Astrocyte (in vitro differentiated cells and primary cell): ENCODE measurements at regions not wholly inside any gene's neighbourhood (a gene's known extent, or its start where the extent isn't known, plus 50 kb on each side); places are given as distances from the start of the nearest gene placed in this dataset.
A peak's percentile ranks its signal among the peaks of the same experiment; 100 is the strongest.
"Not testable (repeated sequence)": the region's sequence is repeated elsewhere in the genome, so short reads cannot be mapped to it uniquely, and the experiment has no call there.

Experiments used
- DNase-seq: peaks from one replicate; pipeline ENCODE4 v3.0.0-alpha.2; 2010; ENCODE audit warnings: low read depth
- FAIRE-seq: peaks from 2 replicates; lab custom pipeline; 2011; peaks lifted over from hg19 to GRCh38; lab: Jason Lieb, UNC
- H2AFZ ChIP-seq: 2 replicates; pipeline ENCODE4 v1.6.0; 2012; ENCODE audit warnings: low read depth, low read length, inconsistent platforms
- H3K27ac ChIP-seq: 2 replicates; pipeline ENCODE4 v1.5.1; 2011; ENCODE audit warnings: low read depth, low read length, inconsistent platforms
- H3K27me3 ChIP-seq: 2 replicates; pipeline ENCODE4 v1.6.0; 2011; ENCODE audit warnings: low read length, inconsistent platforms; ENCODE audit not compliant: insufficient read depth
- H3K36me3 ChIP-seq: 2 replicates; pipeline ENCODE4 v1.5.1; 2011; ENCODE audit warnings: low read length, inconsistent platforms; ENCODE audit not compliant: insufficient read depth
- H3K4me1 ChIP-seq: 2 replicates; pipeline ENCODE4 v1.5.1; 2011; ENCODE audit warnings: low read length, inconsistent platforms; ENCODE audit not compliant: insufficient read depth
- H3K4me2 ChIP-seq: 2 replicates; pipeline ENCODE4 v1.6.0; 2012; ENCODE audit warnings: low read length, inconsistent platforms
- H3K4me3 ChIP-seq: 2 replicates; pipeline ENCODE4 v1.5.1; 2011; ENCODE audit warnings: low read depth, mild to moderate bottlenecking, low read length, inconsistent platforms; ENCODE audit not compliant: insufficient read depth
- H3K79me2 ChIP-seq: 2 replicates; pipeline ENCODE4 v1.6.0; 2012; ENCODE audit warnings: mild to moderate bottlenecking, low read length, inconsistent platforms; ENCODE audit not compliant: insufficient read depth
- H3K9ac ChIP-seq: 2 replicates; pipeline ENCODE4 v1.6.0; 2012; ENCODE audit warnings: mild to moderate bottlenecking, low read length, inconsistent platforms
- H3K9me3 ChIP-seq: 2 replicates; pipeline ENCODE4 v1.5.1; 2012; ENCODE audit warnings: low read depth, mild to moderate bottlenecking, low read length, inconsistent platforms; ENCODE audit not compliant: insufficient read depth
- H4K20me1 ChIP-seq: 2 replicates; pipeline ENCODE4 v1.6.0; 2012; ENCODE audit warnings: low read length, inconsistent platforms; ENCODE audit not compliant: insufficient read depth
- H3K27ac Mint-ChIP-seq: one replicate; pipeline ENCODE4 v1.8.0; 2021; ENCODE audit warnings: mild to moderate bottlenecking, mixed read lengths; ENCODE audit not compliant: unreplicated experiment
- H3K27me3 Mint-ChIP-seq: one replicate; pipeline ENCODE4 v1.8.0; 2021; ENCODE audit warnings: low read depth, mixed read lengths; ENCODE audit not compliant: unreplicated experiment
- H3K36me3 Mint-ChIP-seq: one replicate; pipeline ENCODE4 v1.8.0; 2021; ENCODE audit warnings: low read depth, mixed read lengths; ENCODE audit not compliant: unreplicated experiment
- H3K4me1 Mint-ChIP-seq: one replicate; pipeline ENCODE4 v1.8.0; 2021; ENCODE audit warnings: low read depth, mixed read lengths; ENCODE audit not compliant: unreplicated experiment
- H3K4me3 Mint-ChIP-seq: one replicate; pipeline ENCODE4 v1.8.0; 2021; ENCODE audit warnings: mild to moderate bottlenecking, moderate library complexity, mixed read lengths; ENCODE audit not compliant: unreplicated experiment
- H3K9me3 Mint-ChIP-seq: one replicate; pipeline ENCODE4 v1.8.0; 2021; ENCODE audit warnings: mild to moderate bottlenecking, mixed read lengths; ENCODE audit not compliant: unreplicated experiment
- CTCF ChIP-seq: IDR thresholded peaks from 2 replicates; pipeline ENCODE4 v1.5.1; 2011; ENCODE audit warnings: low read depth, mild to moderate bottlenecking, inconsistent platforms, low read length, moderate library complexity; ENCODE audit not compliant: insufficient read depth
- EZH2 ChIP-seq: IDR thresholded peaks from 2 replicates; pipeline ENCODE4 v1.6.1; 2012; ENCODE audit warnings: mild to moderate bottlenecking, low read length, inconsistent platforms; ENCODE audit not compliant: insufficient read depth

GRCh38 chrX:97898798-97899197 lies 1015.1 kb downstream of the RPA4 start:
- Mint-ChIP-seq H3K27me3 (no peaks in the 10 kb centered on the region), H3K36me3 (no peaks in the 10 kb centered on the region), H3K4me3 (no peak overlapping the region), H3K4me1 (peaks cover 5% of the 10 kb centered on the region), H3K27ac (peak overlapping the region; percentile 62), H3K9me3 (peaks cover 2% of the 10 kb centered on the region)
- TF ChIP-seq CTCF, result no peak
- no peak for TF ChIP-seq EZH2
- no peak overlapping the region for H3K9ac ChIP-seq
- peak overlapping the region; percentile 18 for H3K27ac ChIP-seq
- FAIRE-seq (peak; percentile 54), DNase-seq (peak; percentile 58)
- no peak overlapping the region for H3K4me3 ChIP-seq
- no peaks in the 10 kb centered on the region for H3K27me3 ChIP-seq
- H3K4me1 ChIP-seq, result no peaks in the 10 kb centered on the region
- H2AFZ ChIP-seq, result no peak overlapping the region
- no peaks in the 10 kb centered on the region for H3K36me3 ChIP-seq
- peak overlapping the region; percentile 15 for H3K4me2 ChIP-seq
- no peaks in the 10 kb centered on the region for H3K79me2 ChIP-seq
- H4K20me1 ChIP-seq, result no peaks in the 10 kb centered on the region
- no peaks in the 10 kb centered on the region for H3K9me3 ChIP-seq

GRCh38 chrX:97907791-97908190 lies 1024.1 kb downstream of the RPA4 start:
- Histone ChIP-seq H3K9me3 (no peaks in the 10 kb centered on the region), H3K4me3 (no peak overlapping the region), H3K27me3 (no peaks in the 10 kb centered on the region), H3K79me2 (no peaks in the 10 kb centered on the region), H3K4me1 (no peaks in the 10 kb centered on the region), H3K27ac (no peak overlapping the region), H2AFZ (no peak overlapping the region), H4K20me1 (no peaks in the 10 kb centered on the region), H3K9ac (no peak overlapping the region), H3K4me2 (no peak overlapping the region), H3K36me3 (no peaks in the 10 kb centered on the region)
- no peak overlapping the region for H3K27ac Mint-ChIP-seq
- H3K36me3 Mint-ChIP-seq, result no peaks in the 10 kb centered on the region
- DNase-seq (no peak), FAIRE-seq (peak; percentile 99)
- H3K9me3 Mint-ChIP-seq, result no peaks in the 10 kb centered on the region
- no peaks in the 10 kb centered on the region for H3K4me1 Mint-ChIP-seq
- TF ChIP-seq CTCF (no peak), EZH2 (no peak)
- no peak overlapping the region for H3K4me3 Mint-ChIP-seq
- no peaks in the 10 kb centered on the region for H3K27me3 Mint-ChIP-seq

- no peak for DNase-seq
- H3K36me3 ChIP-seq, result no peaks in the 10 kb centered on the region
- H3K9ac ChIP-seq, result no peak overlapping the region
- Mint-ChIP-seq H3K4me1 (no peaks in the 10 kb centered on the region), H3K27ac (no peak overlapping the region), H3K4me3 (no peak overlapping the region), H3K27me3 (no peaks in the 10 kb centered on the region), H3K9me3 (no peaks in the 10 kb centered on the region), H3K36me3 (no peaks in the 10 kb centered on the region)
- no peak overlapping the region for H3K27ac ChIP-seq
- H3K4me2 ChIP-seq, result no peak overlapping the region
- no peaks in the 10 kb centered on the region for H3K27me3 ChIP-seq
- no peaks in the 10 kb centered on the region for H3K9me3 ChIP-seq
- no peak overlapping the region for H3K4me3 ChIP-seq
- H4K20me1 ChIP-seq, result no peaks in the 10 kb centered on the region
- no peaks in the 10 kb centered on the region for H3K4me1 ChIP-seq
- TF ChIP-seq EZH2 (no peak), CTCF (no peak)
- no peak for FAIRE-seq
- H2AFZ ChIP-seq, result no peak overlapping the region
- H3K79me2 ChIP-seq, result no peaks in the 10 kb centered on the region
These were observed 1025.5 kb downstream of the RPA4 start for GRCh38 chrX:97909245-97909644.

- not testable (repeated sequence) for H3K27ac ChIP-seq, H3K9ac ChIP-seq, H3K4me3 Mint-ChIP-seq, H4K20me1 ChIP-seq, H3K36me3 ChIP-seq, FAIRE-seq, H3K27ac Mint-ChIP-seq, H3K4me2 ChIP-seq, H3K79me2 ChIP-seq, H3K27me3 ChIP-seq, H3K9me3 ChIP-seq, H3K4me1 Mint-ChIP-seq, H3K27me3 Mint-ChIP-seq, H3K36me3 Mint-ChIP-seq, H2AFZ ChIP-seq, DNase-seq, H3K4me3 ChIP-seq, H3K9me3 Mint-ChIP-seq, H3K4me1 ChIP-seq
These were observed 1031.7 kb downstream of the RPA4 start for GRCh38 chrX:97915390-97915789.
